Liver (tissue), 8 donors: ENCODE measurements at regions not wholly inside any gene's neighbourhood (a gene's known extent, or its start where the extent isn't known, plus 50 kb on each side); places are given as distances from the start of the nearest gene placed in this dataset.

ENCODE experiments used
- DNase-seq: peaks from one replicate; pipeline ENCODE4 v3.0.0-alpha.2; 2017; ENCODE audit warnings: low spot score
- H3K27ac ChIP-seq, 2 donors: one replicate each; pipeline ENCODE4 v1.7.0; 2013; ENCODE audit warnings: inconsistent platforms in 2 of 2, low read length in 2 of 2, control low read depth in 1 of 2, low read depth in 1 of 2, mild to moderate bottlenecking in 1 of 2
- H3K27me3 ChIP-seq, 4 donors: one replicate each; pipeline versions ENCODE4 v1.6.1 to v1.7.0; 2013; ENCODE audit warnings: low read length in 3 of 4, inconsistent platforms in 1 of 4, mild to moderate bottlenecking in 1 of 4, moderate library complexity in 1 of 4; ENCODE audit not compliant: control insufficient read depth in 4 of 4, insufficient read depth in 4 of 4
- H3K36me3 ChIP-seq, 4 donors: one replicate each; pipeline versions ENCODE4 v1.6.1 to v1.7.0; 2013; ENCODE audit warnings: low read length in 3 of 4, mild to moderate bottlenecking in 3 of 4, low read depth in 1 of 4, moderate library complexity in 1 of 4; ENCODE audit not compliant: control insufficient read depth in 4 of 4, insufficient read depth in 3 of 4
- H3K4me1 ChIP-seq, 4 donors: one replicate each; pipeline versions ENCODE4 v1.6.1 to v1.7.0; 2013; ENCODE audit warnings: low read length in 3 of 4, mild to moderate bottlenecking in 3 of 4, moderate library complexity in 1 of 4; ENCODE audit not compliant: control insufficient read depth in 4 of 4, insufficient read depth in 4 of 4
- H3K4me3 ChIP-seq, 3 donors: one replicate each; pipeline versions ENCODE4 v1.6.1 to v1.7.0; 2013; ENCODE audit warnings: low read length in 3 of 3, control low read depth in 1 of 3, low read depth in 1 of 3, mild to moderate bottlenecking in 1 of 3
- H3K9ac ChIP-seq, 2 donors: one replicate each; pipeline ENCODE4 v1.7.0; 2013; ENCODE audit warnings: low read length in 2 of 2, mild to moderate bottlenecking in 2 of 2, moderate library complexity in 2 of 2, control low read depth in 1 of 2, low read depth in 1 of 2
- H3K9me3 ChIP-seq, 4 donors: one replicate each; pipeline versions ENCODE4 v1.6.1 to v1.7.0; 2013; ENCODE audit warnings: low read length in 3 of 4; ENCODE audit not compliant: control insufficient read depth in 4 of 4
- ATF3 ChIP-seq: IDR thresholded peaks from 2 replicates; pipeline ENCODE4 v1.6.1; 2016; ENCODE audit warnings: antibody characterized with exemption
- CTCF ChIP-seq: fragments of 150-350 bp; IDR thresholded peaks from 2 replicates; pipeline ENCODE4 v1.5.1; 2017; ENCODE audit warnings: improper control_type of control experiment, low read depth, low read length; ENCODE audit not compliant: missing input control
- EGR1 ChIP-seq, 2 donors: IDR thresholded peaks; 2 replicates each; pipeline ENCODE4 v1.6.1; 2016 to 2018; ENCODE audit warnings: antibody characterized with exemption in 2 of 2, low read depth in 2 of 2
- FOXA1 ChIP-seq: IDR thresholded peaks from 2 replicates; pipeline ENCODE4 v1.6.1; 2016; ENCODE audit warnings: antibody characterized with exemption
- FOXA2 ChIP-seq: IDR thresholded peaks from 2 replicates; pipeline ENCODE4 v1.6.1; 2016; ENCODE audit warnings: antibody characterized with exemption
- GABPA ChIP-seq, 2 donors: IDR thresholded peaks in 1 of 2; conservative IDR thresholded peaks in 1 of 2; 2 replicates each; pipeline ENCODE4 v1.6.1; 2016; ENCODE audit warnings: antibody characterized with exemption in 2 of 2, mild to moderate bottlenecking in 1 of 2, moderate library complexity in 1 of 2
- HNF4A ChIP-seq, 2 donors: conservative IDR thresholded peaks; 2 replicates each; pipeline ENCODE4 v1.6.1; 2016; ENCODE audit warnings: antibody characterized with exemption in 2 of 2, mild to moderate bottlenecking in 2 of 2
- HNF4G ChIP-seq: IDR thresholded peaks from 2 replicates; pipeline ENCODE4 v1.6.1; 2016; ENCODE audit warnings: antibody characterized with exemption
- JUND ChIP-seq, 2 donors: IDR thresholded peaks; 2 replicates each; pipeline ENCODE4 v1.6.1; 2016; ENCODE audit warnings: antibody characterized with exemption in 2 of 2
- MAX ChIP-seq: IDR thresholded peaks from 2 replicates; pipeline ENCODE4 v1.6.1; 2016; ENCODE audit warnings: antibody characterized with exemption
- NR2F2 ChIP-seq: IDR thresholded peaks from 2 replicates; pipeline ENCODE4 v1.6.1; 2016; ENCODE audit warnings: antibody characterized with exemption
- RAD21 ChIP-seq, 2 donors: IDR thresholded peaks; 2 replicates each; pipeline ENCODE4 v1.6.1; 2016; ENCODE audit warnings: antibody characterized with exemption in 2 of 2, mild to moderate bottlenecking in 2 of 2
- REST ChIP-seq: IDR thresholded peaks from 2 replicates; pipeline ENCODE4 v1.6.1; 2016; ENCODE audit warnings: antibody characterized with exemption, mild to moderate bottlenecking
- RXRA ChIP-seq, 2 donors: IDR thresholded peaks; 2 replicates each; pipeline ENCODE4 v1.6.1; 2017 to 2018; ENCODE audit warnings: antibody characterized with exemption in 2 of 2, mild to moderate bottlenecking in 1 of 2
- SP1 ChIP-seq: IDR thresholded peaks from 2 replicates; pipeline ENCODE4 v1.6.1; 2018; ENCODE audit warnings: antibody characterized with exemption, mild to moderate bottlenecking
- TAF1 ChIP-seq: conservative IDR thresholded peaks from 2 replicates; pipeline ENCODE4 v1.6.1; 2016; ENCODE audit warnings: antibody characterized with exemption, mild to moderate bottlenecking
- YY1 ChIP-seq: IDR thresholded peaks from 2 replicates; pipeline ENCODE4 v1.6.1; 2016; ENCODE audit warnings: antibody characterized with exemption, mild to moderate bottlenecking
- ZBTB33 ChIP-seq: IDR thresholded peaks from 2 replicates; pipeline ENCODE4 v1.6.1; 2016; ENCODE audit warnings: antibody characterized with exemption
- WGBS: extraction: QIAGEN DNeasy Blood & Tissue Kit; methylation state at CpG from one replicate; pipeline ENCODE4 v1.1.7; 2013; 5-methylcytosine and 5-hydroxymethylcytosine counted together
- donor health status: healthy.
- donor health status: healthy.
- donor health status: healthy.
- donor health status: healthy.
- donor health status: healthy.

GRCh38 chrX:114267142-114267541, 316.7 kb upstream of the HTR2C start:
- Histone ChIP-seq H3K4me3 (no peak overlapping the region), H3K4me1 (no peaks in the 10 kb centered on the region), H3K27me3 (no peaks in the 10 kb centered on the region), H3K27ac (no peak overlapping the region), H3K36me3 (no peaks in the 10 kb centered on the region), H3K9me3 (no peaks in the 10 kb centered on the region), H3K9ac (no peak overlapping the region)
- whole genome bisulfite sequencing = 59% methylated on average over 5 of the region's 5 CpGs
- no peak for DNase-seq
- TF ChIP-seq NR2F2 (no peak), HNF4G (no peak), ZBTB33 (no peak), RXRA (IDR thresholded peaks at IDR 0.05) (no peak), HNF4A (conservative IDR thresholded peaks at IDR 0.05) (no peak), REST (no peak), TAF1 (no peak), JUND (IDR thresholded peaks at IDR 0.05) (no peak), FOXA1 (no peak), MAX (no peak), EGR1 (IDR thresholded peaks at IDR 0.05; ENCODE audit: low read depth in 2 of 2) (no peak), CTCF (no peak), ATF3 (no peak), SP1 (no peak), RAD21 (IDR thresholded peaks at IDR 0.05) (no peak), GABPA (IDR thresholded peaks at IDR 0.05 in 1 of 2, conservative IDR thresholded peaks at IDR 0.05 in 1 of 2) (no peak), FOXA2 (no peak), YY1 (no peak)
